Spinal cord (tissue), 9 donors: ENCODE measurements at regions not wholly inside any gene's neighbourhood (a gene's known extent, or its start where the extent isn't known, plus 50 kb on each side); places are given as distances from the start of the nearest gene placed in this dataset.
"Not testable (repeated sequence)": the region's sequence is repeated elsewhere in the genome, so short reads cannot be mapped to it uniquely, and the experiment has no call there.

Source experiments
- DNase-seq, 6 donors: peaks; one replicate each; pipeline versions ENCODE4 v3.0.0 to v3.0.0-alpha.2; 2013 to 2015; ENCODE audit warnings: low spot score in 6 of 6, low read depth in 4 of 6
- H3K27ac ChIP-seq: one replicate; pipeline ENCODE4 v1.5.1; 2013; ENCODE audit warnings: low read depth, low read length, control low read depth
- H3K27me3 ChIP-seq: one replicate; pipeline ENCODE4 v1.6.1; 2013; ENCODE audit warnings: low read length; ENCODE audit not compliant: control insufficient read depth, insufficient read depth
- H3K36me3 ChIP-seq: one replicate; pipeline ENCODE4 v1.6.1; 2013; ENCODE audit warnings: low read length; ENCODE audit not compliant: control insufficient read depth, insufficient read depth
- H3K4me1 ChIP-seq: one replicate; pipeline ENCODE4 v1.6.1; 2013; ENCODE audit warnings: low read length; ENCODE audit not compliant: control insufficient read depth, insufficient read depth
- H3K4me3 ChIP-seq: one replicate; pipeline ENCODE4 v1.5.1; 2013; ENCODE audit warnings: low read depth, low read length, control low read depth
- H3K9me3 ChIP-seq: one replicate; pipeline ENCODE4 v1.6.1; 2013; ENCODE audit warnings: low read length; ENCODE audit not compliant: control insufficient read depth, insufficient read depth
- WGBS: methylation state at CpG from one replicate; pipeline ENCODE4 v1.1.5; 2013; ENCODE audit warnings: missing lambda C conversion rate; ENCODE audit not compliant: insufficient coverage; 5-methylcytosine and 5-hydroxymethylcytosine counted together
- donor health status: healthy.

DNA sequence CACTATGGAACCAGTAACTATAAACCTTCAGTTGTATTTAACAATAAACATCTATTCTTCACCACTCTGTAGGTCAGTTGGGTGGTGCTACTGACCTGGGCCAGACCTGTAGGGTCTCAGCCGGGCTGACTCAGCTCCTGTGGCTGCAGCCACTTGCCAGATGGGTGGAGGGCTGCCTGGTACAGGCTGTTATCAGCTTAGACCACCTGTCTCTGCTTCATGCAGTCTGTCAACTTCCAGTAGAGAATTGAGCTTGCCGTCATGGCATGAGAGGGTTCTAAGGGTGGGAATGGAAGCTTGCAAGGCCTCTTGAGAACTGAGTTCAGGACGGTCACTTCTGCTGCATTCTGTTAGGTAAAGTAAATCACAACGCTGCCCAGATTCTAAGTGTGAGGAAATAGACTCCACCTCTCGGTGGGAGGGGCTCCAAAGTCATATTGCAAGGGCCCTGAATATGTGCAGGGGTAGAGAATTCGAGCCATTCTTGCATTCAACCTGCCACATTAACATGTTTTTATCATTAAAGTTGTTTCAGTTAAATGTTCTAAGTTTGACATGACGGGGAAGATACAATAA is 81.5 kb upstream of the PABPC3 start:
- not testable (repeated sequence) for DNase-seq, H3K4me3 ChIP-seq, H3K36me3 ChIP-seq, H3K4me1 ChIP-seq, H3K9me3 ChIP-seq, H3K27me3 ChIP-seq, H3K27ac ChIP-seq
- WGBS: 78% methylated on average over 4 of the region's 7 CpGs

DNA sequence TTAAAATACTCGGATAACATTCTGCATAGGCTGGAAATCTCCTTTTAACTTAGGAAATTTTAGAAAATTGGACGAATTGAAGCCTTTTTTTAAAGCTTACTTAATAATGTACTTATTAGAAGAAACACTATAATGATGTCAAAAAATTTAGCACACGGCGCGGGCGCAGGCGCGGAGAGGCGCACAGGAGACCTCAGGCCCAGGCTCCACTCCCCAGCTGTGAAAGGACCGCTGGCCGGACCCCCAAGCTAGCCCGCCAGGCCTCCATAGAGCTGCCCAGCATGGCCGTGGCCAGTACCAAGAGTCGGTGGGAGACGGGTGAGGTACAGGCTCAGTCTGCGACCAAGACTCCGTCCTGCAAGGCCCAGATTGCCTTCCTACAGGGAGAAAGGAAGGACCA is 78.8 kb upstream of the PABPC3 start:
- H3K27me3 ChIP-seq, H3K27ac ChIP-seq: not testable (repeated sequence)
- 93% methylated on average over 15 of the region's 17 CpGs for WGBS

DNA sequence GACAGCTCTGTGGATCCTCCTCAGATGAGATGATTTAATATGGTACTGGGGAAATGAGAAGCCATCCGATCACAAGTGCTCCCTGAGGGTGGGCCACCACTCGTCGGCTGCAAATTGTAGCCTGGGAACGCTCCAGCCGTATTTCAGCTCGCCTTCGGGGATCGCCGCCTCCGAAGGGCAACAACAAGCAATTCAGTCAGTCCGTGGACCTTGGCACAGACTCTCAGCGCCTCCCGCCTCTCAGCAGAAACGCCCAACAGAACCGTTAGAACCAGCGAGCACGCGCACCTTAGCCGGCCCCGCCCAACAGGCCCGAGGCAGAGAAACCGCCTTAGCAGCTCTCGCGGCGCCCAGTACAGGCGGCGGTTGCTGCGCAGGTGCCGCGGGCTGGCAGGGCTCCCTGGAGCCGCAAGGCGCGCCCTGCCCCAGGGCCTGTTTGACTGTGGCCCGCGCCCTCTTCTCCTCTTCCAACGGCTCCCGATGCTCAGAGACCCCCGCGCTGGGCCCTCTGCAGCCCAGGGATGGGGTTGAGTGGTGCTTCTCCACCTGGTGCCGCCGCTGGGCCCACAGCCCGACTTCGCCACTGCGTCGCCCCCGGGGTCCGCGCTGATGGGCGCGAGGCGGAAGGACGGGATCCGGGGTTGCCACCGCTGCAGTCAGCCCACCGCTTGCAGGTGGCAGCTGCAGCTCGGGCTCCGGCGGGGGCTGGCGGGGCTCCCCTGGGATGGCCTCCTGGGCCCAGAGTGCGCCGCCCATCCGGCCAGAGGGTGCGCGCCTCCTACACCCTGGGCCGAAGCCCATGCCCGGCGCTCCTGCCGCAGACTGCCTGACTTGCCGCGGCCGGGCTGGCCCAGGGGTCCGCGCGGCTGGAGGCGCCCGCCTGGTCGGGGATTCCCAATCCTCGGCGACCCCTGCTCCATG is 77.9 kb upstream of the PABPC3 start:
- not testable (repeated sequence) for H3K27ac ChIP-seq, H3K27me3 ChIP-seq, H3K36me3 ChIP-seq, H3K9me3 ChIP-seq, H3K4me1 ChIP-seq
- H3K4me3 ChIP-seq: peak overlapping the region; percentile 1
- peak in 4 of 6 donors; percentile 13 to 89 (median 51) for DNase-seq
- WGBS: under 1% methylated on average over 79 of the region's 79 CpGs

More for the DNA sequence above, 78.8 kb upstream of the PABPC3 start:
- not testable (repeated sequence) for DNase-seq, H3K4me1 ChIP-seq, H3K9me3 ChIP-seq, H3K36me3 ChIP-seq, H3K4me3 ChIP-seq

DNA sequence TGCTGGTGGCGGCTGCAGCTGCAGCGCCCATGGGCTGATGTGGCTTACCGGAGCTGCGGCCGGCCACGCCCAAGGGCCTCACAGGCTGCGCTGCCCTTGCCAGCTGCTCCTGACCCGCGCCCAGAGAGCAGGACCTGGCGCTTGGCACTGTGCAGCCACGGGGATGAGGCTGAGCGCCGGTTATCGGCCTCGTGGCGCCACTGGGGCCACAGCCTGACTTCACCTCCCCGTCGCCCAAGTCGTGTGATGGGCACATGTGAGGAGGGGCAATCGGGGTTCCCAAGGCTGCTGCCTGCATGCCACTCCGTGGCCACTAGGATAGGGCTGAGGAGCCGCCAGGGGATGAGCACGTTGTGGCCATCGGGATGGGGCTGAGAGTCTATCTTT is 77.2 kb upstream of the PABPC3 start:
- H3K4me3 ChIP-seq: no peak overlapping the region
- 4% methylated on average over 20 of the region's 24 CpGs for WGBS
- H3K9me3 ChIP-seq: no peaks in the 10 kb centered on the region
- no peak overlapping the region for H3K27ac ChIP-seq
- peaks cover 4% of the 10 kb centered on the region for H3K4me1 ChIP-seq
- no peaks in the 10 kb centered on the region for H3K36me3 ChIP-seq
- H3K27me3 ChIP-seq: no peaks in the 10 kb centered on the region
- DNase-seq: peak in 1 of 6 donors; percentile 34

DNA sequence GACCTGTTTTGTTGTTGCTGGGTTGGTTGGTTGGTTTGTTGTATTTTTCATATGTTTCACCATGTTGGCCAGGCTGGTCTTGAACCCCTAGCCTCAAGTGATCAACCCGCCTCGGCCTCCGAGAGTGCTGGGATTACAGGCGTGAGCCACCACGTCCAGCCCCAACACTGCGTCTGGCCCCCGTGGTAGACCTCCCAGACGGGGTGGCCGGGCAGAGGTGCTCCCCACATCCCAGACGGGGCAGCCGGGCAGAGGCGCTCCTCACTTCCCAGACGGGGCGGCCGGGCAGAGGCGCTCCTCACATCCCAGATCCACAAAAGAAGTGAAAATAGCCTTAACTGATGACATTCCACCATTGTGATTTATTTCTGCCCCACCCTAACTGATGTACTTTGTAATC is 76.2 kb upstream of the PABPC3 start:
- H3K4me3 ChIP-seq, H3K27ac ChIP-seq, H3K9me3 ChIP-seq, H3K36me3 ChIP-seq, H3K4me1 ChIP-seq, DNase-seq, H3K27me3 ChIP-seq: not testable (repeated sequence)
- WGBS: 97% methylated on average over 5 of the region's 16 CpGs

DNA sequence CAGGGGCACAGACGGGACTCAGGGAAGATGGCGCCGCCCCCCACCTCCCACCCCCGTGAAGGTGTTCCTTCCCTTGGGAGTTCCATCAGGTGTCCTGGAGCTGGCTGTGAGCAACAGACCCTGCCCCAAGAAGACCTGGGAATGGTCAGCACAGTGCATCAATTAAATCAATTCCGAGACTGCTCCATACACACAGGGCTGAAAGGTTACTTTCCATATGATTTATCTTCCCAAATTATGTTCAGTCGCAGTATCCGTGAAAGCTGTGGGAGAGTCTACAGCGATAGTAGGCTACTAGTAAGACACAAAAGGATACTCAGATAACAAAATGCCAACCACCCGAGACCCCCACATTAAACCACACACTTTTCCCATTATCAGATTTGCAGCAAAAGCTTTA is 71.8 kb upstream of the PABPC3 start:
- 71% methylated on average over 5 of the region's 9 CpGs for WGBS
- no peaks in the 10 kb centered on the region for H3K27me3 ChIP-seq
- no peak overlapping the region for H3K4me3 ChIP-seq
- no peaks in the 10 kb centered on the region for H3K36me3 ChIP-seq
- DNase-seq: no peak
- no peaks in the 10 kb centered on the region for H3K4me1 ChIP-seq
- H3K27ac ChIP-seq: no peak overlapping the region
- H3K9me3 ChIP-seq: no peaks in the 10 kb centered on the region

DNA sequence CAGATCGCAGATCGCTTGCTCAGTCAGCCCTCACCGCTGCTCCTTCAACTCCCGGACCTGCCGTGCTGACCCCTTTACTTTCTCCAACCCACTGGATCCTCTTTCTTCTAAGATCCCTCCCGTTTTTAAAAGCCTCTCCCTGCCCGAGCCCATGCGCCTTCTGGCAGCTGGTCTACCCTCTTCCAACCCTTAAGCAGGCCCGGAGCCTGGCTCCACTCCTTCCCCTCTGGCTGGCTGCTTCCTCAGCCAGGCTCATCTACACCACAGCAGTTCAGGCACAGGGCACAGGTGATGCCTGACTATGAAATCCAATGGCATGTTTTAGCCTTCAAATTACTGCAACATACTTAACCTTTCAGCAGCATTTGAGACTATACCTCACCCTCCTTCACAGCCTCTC is 63.8 kb upstream of the PABPC3 start:
- Histone ChIP-seq H3K4me3 (no peak overlapping the region), H3K27ac (no peak overlapping the region), H3K36me3 (no peaks in the 10 kb centered on the region), H3K27me3 (no peaks in the 10 kb centered on the region), H3K4me1 (no peaks in the 10 kb centered on the region), H3K9me3 (no peaks in the 10 kb centered on the region)
- 86% methylated on average over 9 of the region's 9 CpGs for WGBS
- no peak for DNase-seq

DNA sequence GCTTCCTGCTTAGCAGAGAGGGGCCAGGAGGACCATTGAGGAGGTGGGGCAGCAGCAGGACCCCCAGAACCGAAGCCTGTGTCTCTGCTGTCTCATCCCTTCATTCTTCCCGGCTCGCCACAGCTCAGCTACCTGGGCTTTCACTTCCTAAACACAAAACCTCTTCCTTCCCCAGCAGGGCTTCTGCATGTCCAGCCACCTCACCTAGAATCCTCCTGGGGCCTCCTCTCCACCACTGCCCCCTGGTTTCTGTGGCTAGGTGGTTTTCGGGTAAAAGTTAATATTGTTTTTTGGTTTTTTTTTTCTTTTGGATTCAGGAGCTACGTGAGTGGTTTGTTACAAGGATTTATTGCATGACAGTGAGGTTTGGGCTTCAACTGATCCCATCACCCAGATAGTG is 61.8 kb upstream of the PABPC3 start:
- no peak for DNase-seq
- no peaks in the 10 kb centered on the region for H3K36me3 ChIP-seq
- no peaks in the 10 kb centered on the region for H3K9me3 ChIP-seq
- WGBS: 73% methylated on average over 2 of the region's 5 CpGs
- no peak overlapping the region for H3K4me3 ChIP-seq
- no peaks in the 10 kb centered on the region for H3K27me3 ChIP-seq
- no peaks in the 10 kb centered on the region for H3K4me1 ChIP-seq
- H3K27ac ChIP-seq: no peak overlapping the region

DNA sequence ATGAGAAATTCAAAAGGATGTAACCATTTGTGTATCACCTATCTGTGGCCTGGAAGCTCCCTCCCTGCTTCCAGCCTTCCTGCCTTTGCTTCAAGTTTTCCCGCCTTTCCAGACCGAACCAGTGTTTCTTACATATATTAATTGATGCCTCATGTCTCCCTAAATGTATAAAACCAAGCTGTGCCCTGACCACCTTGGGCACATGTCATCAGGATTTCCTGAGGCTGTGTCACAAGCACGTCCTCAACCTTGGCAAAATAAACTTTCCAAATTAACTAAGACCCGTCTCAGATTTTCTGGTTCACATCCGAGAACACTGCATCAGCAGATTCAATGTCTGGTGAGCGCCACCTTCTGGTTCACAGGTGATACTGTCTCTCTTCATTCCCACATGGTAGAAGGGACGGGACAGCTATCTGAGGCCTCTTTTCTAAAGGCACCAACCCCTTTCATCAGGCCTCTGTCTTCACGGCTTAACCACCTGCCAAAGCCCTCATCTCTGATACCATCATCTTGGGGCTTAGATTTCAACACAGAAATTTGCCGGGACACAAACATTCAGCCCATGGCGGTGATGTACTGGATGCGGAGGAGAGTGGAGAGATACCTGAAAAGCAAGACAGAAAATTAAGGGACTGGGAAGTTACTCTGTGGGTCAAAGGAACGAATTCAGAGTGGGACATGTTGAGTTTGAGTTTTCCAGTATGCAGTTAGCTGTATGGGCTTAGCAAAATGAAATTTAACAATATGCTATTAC is 58.7 kb upstream of the PABPC3 start:
- Histone ChIP-seq H3K4me1 (no peaks in the 10 kb centered on the region), H3K4me3 (no peak overlapping the region), H3K27ac (no peak overlapping the region), H3K36me3 (no peaks in the 10 kb centered on the region), H3K27me3 (no peaks in the 10 kb centered on the region), H3K9me3 (no peaks in the 10 kb centered on the region)
- 45% methylated on average over 11 of the region's 12 CpGs for WGBS
- DNase-seq: peak in 3 of 6 donors; percentile 63 to 91 (median 82)
